Right lobe of liver (tissue), 4 donors: ENCODE measurements at regions not wholly inside any gene's neighbourhood (a gene's known extent, or its start where the extent isn't known, plus 50 kb on each side); places are given as distances from the start of the nearest gene placed in this dataset.

ENCODE experiments used
- CTCF ChIP-seq, 4 donors: fragments of 200-600 bp in 3 of 4; fragments of 450-650 bp in 1 of 4; IDR thresholded peaks; one replicate each; pipeline versions ENCODE4 v1.5.1 to v1.8.0; 2016 to 2022; ENCODE audit warnings: antibody characterized with exemption in 4 of 4, mild to moderate bottlenecking in 2 of 4
- POLR2A ChIP-seq: fragments of 450-650 bp; IDR thresholded peaks from one replicate; pipeline ENCODE4 v1.6.1; 2017; ENCODE audit warnings: antibody characterized with exemption, mild to moderate bottlenecking
- donor health status: DM: no; HTN: no; CAD: no.
- donor health status: DM: no; HTN: no; CAD: no.
- donor health status: DM: no; HTN: yes; CAD: no.

- TF ChIP-seq CTCF (IDR thresholded peaks at IDR 0.05) (no peak), POLR2A (no peak)
Observed at GRCh38 chr11:81444297-81444696, 1289.4 kb downstream of the FAM181B start.
